Activated CD4-positive, alpha-beta memory T cell treated with anti-CD3 and anti-CD28 coated beads for 36 hours (primary cell): ENCODE measurements at regions not wholly inside any gene's neighbourhood (a gene's known extent, or its start where the extent isn't known, plus 50 kb on each side); places are given as distances from the start of the nearest gene placed in this dataset.

Source experiments
- CTCF ChIA-PET: fragments of 350-600 bp; sonication (Branson Sonifier 250); formaldehyde crosslinking; loops from one replicate; lab custom pipeline; 2021; ENCODE audit warnings: antibody characterized with exemption, inconsistent platforms; lab: Charles Lee
- POLR2A ChIA-PET: fragments of 350-600 bp; sonication (Branson Sonifier 250); formaldehyde crosslinking; loops from one replicate; lab custom pipeline; 2021; ENCODE audit warnings: antibody characterized with exemption; lab: Charles Lee
- DNase-seq: peaks from one replicate; pipeline ENCODE4 v3.0.0-alpha.2; 2020
- H3K27ac Mint-ChIP-seq: one replicate; pipeline ENCODE4 v1.8.0; 2021; ENCODE audit warnings: mixed read lengths
- H3K27me3 Mint-ChIP-seq: one replicate; pipeline ENCODE4 v1.8.0; 2021; ENCODE audit warnings: mixed read lengths
- H3K36me3 Mint-ChIP-seq: one replicate; pipeline ENCODE4 v1.8.0; 2021; ENCODE audit warnings: mixed read lengths
- H3K4me1 Mint-ChIP-seq: one replicate; pipeline ENCODE4 v1.8.0; 2021; ENCODE audit warnings: low read depth, mixed read lengths
- H3K4me3 Mint-ChIP-seq: one replicate; pipeline ENCODE4 v1.8.0; 2021; ENCODE audit warnings: mild to moderate bottlenecking, mixed read lengths
- H3K9me3 Mint-ChIP-seq: one replicate; pipeline ENCODE4 v1.8.0; 2021; ENCODE audit warnings: mixed read lengths
- intact Hi-C: fragments of 100-400 bp; cut with micrococcal nuclease; formaldehyde crosslinking; loops from one replicate; pipeline ENCODE4 v1.15.1; 2023

GRCh38 chr4:179584101-179584500 lies 2141.9 kb upstream of the AGA start:
- Mint-ChIP-seq H3K4me3 (no peak overlapping the region), H3K9me3 (peaks cover 3% of the 10 kb centered on the region), H3K36me3 (no peaks in the 10 kb centered on the region), H3K4me1 (no peaks in the 10 kb centered on the region), H3K27me3 (no peaks in the 10 kb centered on the region), H3K27ac (no peak overlapping the region)
- DNase-seq = no peak
- ChIA-PET CTCF (no interaction called here), POLR2A (no interaction called here)
- intact Hi-C loops = no loop called here

DNA sequence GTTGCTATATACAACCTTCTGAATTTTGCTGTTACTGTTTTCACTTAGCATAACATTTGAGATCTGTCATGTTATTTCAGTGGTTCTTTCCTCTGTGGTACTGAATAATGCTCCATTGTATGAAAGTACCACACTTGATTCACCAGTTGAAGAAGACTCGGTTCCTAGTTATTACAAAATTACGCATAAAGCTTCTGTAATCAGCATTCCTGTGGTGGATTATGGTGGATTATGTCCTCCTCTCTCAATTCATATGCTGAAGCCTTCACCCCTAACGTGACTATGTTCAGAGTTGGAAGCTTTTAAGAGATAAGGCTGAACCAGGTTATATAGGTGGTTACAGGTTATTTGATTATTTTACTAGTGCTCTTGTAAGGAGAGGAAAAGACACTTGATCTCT lies 2143.5 kb upstream of the AGA start:
- Mint-ChIP-seq H3K27me3 (no peaks in the 10 kb centered on the region), H3K4me3 (no peak overlapping the region), H3K9me3 (peaks cover 4% of the 10 kb centered on the region), H3K27ac (no peak overlapping the region), H3K36me3 (no peaks in the 10 kb centered on the region), H3K4me1 (no peaks in the 10 kb centered on the region)
- ChIA-PET POLR2A (no interaction called here), CTCF (no interaction called here)
- intact Hi-C loops = no loop called here
- DNase-seq = no peak

- H3K36me3 Mint-ChIP-seq = no peaks in the 10 kb centered on the region
- DNase-seq = no peak
- no peaks in the 10 kb centered on the region for H3K4me1 Mint-ChIP-seq
- peaks cover 9% of the 10 kb centered on the region for H3K9me3 Mint-ChIP-seq
- H3K27ac Mint-ChIP-seq = no peak overlapping the region
- intact Hi-C loops = no loop called here
- H3K4me3 Mint-ChIP-seq = no peak overlapping the region
- POLR2A ChIA-PET = no interaction called here
- no peaks in the 10 kb centered on the region for H3K27me3 Mint-ChIP-seq
- CTCF ChIA-PET = no interaction called here
Observed at GRCh38 chr4:179586460-179586859, 2144.2 kb upstream of the AGA start.

DNA sequence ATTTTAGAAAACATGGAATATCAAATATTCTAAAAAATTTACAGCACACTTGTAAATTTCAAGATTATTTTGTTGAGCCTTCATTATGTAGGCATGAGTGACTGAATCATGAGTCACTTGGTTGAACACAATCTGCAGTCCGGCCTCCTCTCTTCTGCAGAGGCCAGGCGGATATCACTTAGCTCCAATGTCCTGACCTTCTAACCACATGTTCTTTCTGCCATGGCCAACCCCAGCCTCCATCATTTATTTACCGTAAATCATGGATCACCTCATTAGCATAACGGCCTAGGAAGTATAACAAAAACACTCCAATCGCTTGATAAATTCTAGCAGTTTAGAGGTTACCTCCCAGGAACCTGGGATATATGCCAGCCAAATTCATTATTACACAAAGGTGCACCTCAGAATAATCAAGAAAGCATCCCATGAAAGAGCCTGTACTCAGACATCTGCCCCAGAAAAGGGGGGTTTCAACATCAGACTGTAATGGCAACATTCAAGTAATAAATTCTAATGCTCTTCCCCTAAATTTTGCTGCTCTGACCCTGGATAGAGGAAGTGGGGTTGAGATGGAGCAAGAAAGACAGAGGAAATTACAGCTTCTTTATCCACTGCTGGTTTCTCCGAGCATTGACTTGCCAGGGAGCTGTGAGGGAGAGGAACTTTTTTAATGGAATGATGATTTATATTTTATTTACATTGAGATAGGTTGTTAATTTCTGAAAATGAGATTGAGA lies 2153.6 kb upstream of the AGA start:
- Mint-ChIP-seq H3K4me3 (no peak overlapping the region), H3K9me3 (peaks cover 10% of the 10 kb centered on the region), H3K27me3 (no peaks in the 10 kb centered on the region), H3K27ac (no peak overlapping the region), H3K4me1 (no peaks in the 10 kb centered on the region), H3K36me3 (no peaks in the 10 kb centered on the region)
- POLR2A ChIA-PET = no interaction called here
- DNase-seq = no peak
- CTCF ChIA-PET = no interaction called here
- intact Hi-C loops = no loop called here

DNA sequence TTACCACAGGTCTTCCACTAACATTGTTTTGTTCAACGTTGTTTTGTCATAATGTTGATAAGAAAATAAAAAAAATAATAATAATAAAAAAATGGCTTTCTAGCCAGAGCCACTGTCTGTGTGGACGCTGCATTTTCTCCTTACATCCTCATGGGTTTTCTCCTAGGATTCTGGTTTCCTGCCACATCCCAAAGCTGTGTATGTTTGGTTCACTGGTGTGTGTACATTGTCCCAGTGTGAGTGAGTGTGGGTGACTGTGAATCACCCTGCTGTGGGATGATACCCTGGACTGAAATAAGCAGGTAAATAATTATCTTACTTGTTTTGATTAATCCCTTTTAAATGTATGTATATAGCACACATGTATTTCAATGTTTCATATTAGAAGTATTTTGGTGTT lies 2154.4 kb upstream of the AGA start:
- ChIA-PET CTCF (no interaction called here), POLR2A (no interaction called here)
- H3K36me3 Mint-ChIP-seq = no peaks in the 10 kb centered on the region
- H3K4me1 Mint-ChIP-seq = no peaks in the 10 kb centered on the region
- DNase-seq = no peak
- H3K4me3 Mint-ChIP-seq = no peak overlapping the region
- no peak overlapping the region for H3K27ac Mint-ChIP-seq
- no peaks in the 10 kb centered on the region for H3K27me3 Mint-ChIP-seq
- intact Hi-C loops = no loop called here
- H3K9me3 Mint-ChIP-seq = peaks cover 3% of the 10 kb centered on the region

- Mint-ChIP-seq H3K27ac (no peak overlapping the region), H3K27me3 (no peaks in the 10 kb centered on the region), H3K36me3 (no peaks in the 10 kb centered on the region), H3K4me1 (no peaks in the 10 kb centered on the region), H3K4me3 (no peak overlapping the region), H3K9me3 (peaks cover 3% of the 10 kb centered on the region)
- ChIA-PET POLR2A (no interaction called here), CTCF (no interaction called here)
- intact Hi-C loops = no loop called here
- DNase-seq = no peak
Observed at GRCh38 chr4:179597301-179597700, 2155.1 kb upstream of the AGA start.

DNA sequence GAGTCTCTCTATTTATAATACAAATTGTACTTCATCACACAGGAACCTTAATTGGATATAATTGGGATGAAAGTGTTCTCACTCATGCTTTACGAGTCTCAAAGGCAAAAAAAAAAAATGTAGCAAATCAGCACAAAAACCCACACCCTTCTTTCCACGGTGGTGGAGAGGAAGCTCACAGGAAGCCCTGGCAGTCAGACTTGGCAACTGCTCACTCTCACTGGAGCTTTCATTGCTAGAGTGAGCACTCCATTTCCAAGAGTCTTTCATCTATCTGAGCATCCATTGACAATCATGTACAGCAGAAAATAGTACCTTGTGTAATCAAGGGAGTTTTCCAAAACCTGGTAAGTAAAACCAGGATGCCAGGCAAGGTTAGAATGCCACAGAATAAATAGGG lies 2159.4 kb upstream of the AGA start:
- ChIA-PET POLR2A (no interaction called here), CTCF (no interaction called here)
- Mint-ChIP-seq H3K4me1 (no peaks in the 10 kb centered on the region), H3K27ac (no peak overlapping the region), H3K36me3 (no peaks in the 10 kb centered on the region), H3K27me3 (no peaks in the 10 kb centered on the region), H3K4me3 (no peak overlapping the region), H3K9me3 (peaks cover 3% of the 10 kb centered on the region)
- no peak for DNase-seq
- intact Hi-C loops = no loop called here

- H3K4me3 Mint-ChIP-seq = no peak overlapping the region
- no peak for DNase-seq
- H3K27me3 Mint-ChIP-seq = no peaks in the 10 kb centered on the region
- no peaks in the 10 kb centered on the region for H3K4me1 Mint-ChIP-seq
- H3K9me3 Mint-ChIP-seq = peaks cover 3% of the 10 kb centered on the region
- intact Hi-C loops = no loop called here
- ChIA-PET POLR2A (no interaction called here), CTCF (no interaction called here)
- no peaks in the 10 kb centered on the region for H3K36me3 Mint-ChIP-seq
- no peak overlapping the region for H3K27ac Mint-ChIP-seq
Observed at GRCh38 chr4:179605196-179605595, 2163.0 kb upstream of the AGA start.

- POLR2A ChIA-PET = no interaction called here
- CTCF ChIA-PET = no interaction called here
Observed at GRCh38 chr4:179607003-179607402, 2164.8 kb upstream of the AGA start.

GRCh38 chr4:179615704-179616103 lies 2173.5 kb upstream of the AGA start:
- Mint-ChIP-seq H3K4me1 (no peaks in the 10 kb centered on the region), H3K4me3 (no peak overlapping the region), H3K27me3 (no peaks in the 10 kb centered on the region), H3K36me3 (no peaks in the 10 kb centered on the region), H3K27ac (no peak overlapping the region), H3K9me3 (peaks cover 15% of the 10 kb centered on the region)
- ChIA-PET CTCF (no interaction called here), POLR2A (no interaction called here)
- intact Hi-C loops = no loop called here
- no peak for DNase-seq

More at GRCh38 chr4:179607003-179607402, 2164.8 kb upstream of the AGA start:
- no peak for DNase-seq
- H3K4me1 Mint-ChIP-seq = no peaks in the 10 kb centered on the region
- intact Hi-C loops = no loop called here
- H3K36me3 Mint-ChIP-seq = no peaks in the 10 kb centered on the region
- no peak overlapping the region for H3K27ac Mint-ChIP-seq
- no peak overlapping the region for H3K4me3 Mint-ChIP-seq
- no peaks in the 10 kb centered on the region for H3K27me3 Mint-ChIP-seq
- H3K9me3 Mint-ChIP-seq = peaks cover 3% of the 10 kb centered on the region

DNA sequence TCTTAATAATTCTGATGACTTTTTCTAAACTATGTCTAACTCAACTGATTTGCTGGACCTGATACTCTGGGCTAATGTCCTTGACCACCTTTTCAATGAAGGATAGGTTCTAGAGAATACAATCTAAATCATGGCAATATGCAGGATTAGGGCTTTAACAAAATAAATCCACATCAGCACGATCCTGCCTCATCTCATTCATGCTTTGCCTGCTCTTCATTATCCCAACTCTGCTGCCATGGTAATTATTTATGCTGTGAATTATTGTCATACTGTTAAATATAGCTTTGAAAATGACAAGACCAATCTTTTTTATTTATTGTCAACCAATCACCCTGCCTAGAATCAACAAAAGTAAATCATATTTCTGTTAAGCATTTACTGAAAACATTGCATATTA lies 2176.7 kb upstream of the AGA start:
- DNase-seq = no peak
- intact Hi-C loops = no loop called here
- ChIA-PET POLR2A (no interaction called here), CTCF (no interaction called here)
- no peaks in the 10 kb centered on the region for H3K4me1 Mint-ChIP-seq
- peaks cover 4% of the 10 kb centered on the region for H3K9me3 Mint-ChIP-seq
- H3K27ac Mint-ChIP-seq = no peak overlapping the region
- no peak overlapping the region for H3K4me3 Mint-ChIP-seq
- H3K27me3 Mint-ChIP-seq = no peaks in the 10 kb centered on the region
- H3K36me3 Mint-ChIP-seq = no peaks in the 10 kb centered on the region

GRCh38 chr4:179624768-179625181 lies 2182.5 kb upstream of the AGA start:
- H3K4me1 Mint-ChIP-seq = no peaks in the 10 kb centered on the region
- DNase-seq = no peak
- no peak overlapping the region for H3K4me3 Mint-ChIP-seq
- no peaks in the 10 kb centered on the region for H3K36me3 Mint-ChIP-seq
- intact Hi-C loops = no loop called here
- ChIA-PET CTCF (no interaction called here), POLR2A (no interaction called here)
- H3K9me3 Mint-ChIP-seq = no peaks in the 10 kb centered on the region
- no peak overlapping the region for H3K27ac Mint-ChIP-seq
- no peaks in the 10 kb centered on the region for H3K27me3 Mint-ChIP-seq

GRCh38 chr4:179625406-179625805 lies 2183.2 kb upstream of the AGA start:
- Mint-ChIP-seq H3K4me1 (no peaks in the 10 kb centered on the region), H3K9me3 (no peaks in the 10 kb centered on the region), H3K27me3 (no peaks in the 10 kb centered on the region), H3K4me3 (no peak overlapping the region), H3K36me3 (no peaks in the 10 kb centered on the region), H3K27ac (no peak overlapping the region)
- intact Hi-C loops = no loop called here
- ChIA-PET POLR2A (no interaction called here), CTCF (no interaction called here)
- DNase-seq = no peak
